Lung (tissue), 11 donors: ENCODE measurements at regions not wholly inside any gene's neighbourhood (a gene's known extent, or its start where the extent isn't known, plus 50 kb on each side); places are given as distances from the start of the nearest gene placed in this dataset.
"Not testable (repeated sequence)": the region's sequence is repeated elsewhere in the genome, so short reads cannot be mapped to it uniquely, and the experiment has no call there.

Experiments
- ATAC-seq: fragments of 200-7000 bp; cut with Tn5 transposase; one replicate; pipeline ENCODE4 v1.9.1; 2020; ENCODE audit warnings: moderate number of reproducible peaks; ENCODE audit not compliant: insufficient read depth, low FRiP score
- DNase-seq, 3 donors: peaks; one replicate each; pipeline ENCODE4 v3.0.0-alpha.2; 2013 to 2017
- H3K27ac ChIP-seq, 2 donors: one replicate each; pipeline ENCODE4 v1.5.1; 2013; ENCODE audit warnings: mild to moderate bottlenecking in 2 of 2, moderate library complexity in 2 of 2, control low read depth in 1 of 2, inconsistent platforms in 1 of 2, low read depth in 1 of 2, low read length in 1 of 2
- H3K27me3 ChIP-seq, 3 donors: one replicate each; pipeline ENCODE4 v1.5.1; 2013; ENCODE audit warnings: low read length in 2 of 3; ENCODE audit not compliant: control insufficient read depth in 3 of 3, insufficient read depth in 3 of 3
- H3K36me3 ChIP-seq, 4 donors: one replicate each; pipeline ENCODE4 v1.5.1; 2013; ENCODE audit warnings: low read length in 4 of 4, mild to moderate bottlenecking in 1 of 4, moderate library complexity in 1 of 4; ENCODE audit not compliant: control insufficient read depth in 4 of 4, insufficient read depth in 4 of 4
- H3K4me1 ChIP-seq, 5 donors: one replicate each; pipeline ENCODE4 v1.5.1; 2013; ENCODE audit warnings: low read length in 5 of 5, mild to moderate bottlenecking in 2 of 5, moderate library complexity in 1 of 5; ENCODE audit not compliant: control insufficient read depth in 5 of 5, insufficient read depth in 5 of 5
- H3K4me3 ChIP-seq: one replicate; pipeline ENCODE4 v1.5.1; 2013; ENCODE audit warnings: mild to moderate bottlenecking, control low read depth, moderate library complexity
- H3K9ac ChIP-seq, 2 donors: one replicate each; pipeline ENCODE4 v1.5.1; 2013; ENCODE audit warnings: low read length in 2 of 2, control low read depth in 1 of 2; ENCODE audit not compliant: insufficient read depth in 1 of 2
- H3K9me3 ChIP-seq, 4 donors: one replicate each; pipeline ENCODE4 v1.5.1; 2013; ENCODE audit warnings: low read length in 3 of 4, mild to moderate bottlenecking in 1 of 4, moderate library complexity in 1 of 4; ENCODE audit not compliant: control insufficient read depth in 4 of 4, insufficient read depth in 3 of 4
- CTCF ChIP-seq: IDR thresholded peaks from 2 replicates; pipeline ENCODE4 v1.5.1; 2012; ENCODE audit warnings: mild to moderate bottlenecking; ENCODE audit errors: control extremely low read depth, extremely low read depth
- WGBS, 2 donors: extraction: QIAGEN DNeasy Blood & Tissue Kit; methylation state at CpG; one replicate each; pipeline ENCODE4 v1.1.7; 2013; 5-methylcytosine and 5-hydroxymethylcytosine counted together
- donor health status: control.
- donor health status: control.
- donor health status: Bipolar disorder and iron deficiency.
- donor health status: healthy.
- donor health status: DM: yes; HTN: yes; CAD: no.

- WGBS, 2 donors: 93 to 94% methylated on average over 8 of the region's 8 CpGs
- H3K36me3 ChIP-seq, H3K4me3 ChIP-seq, H3K27me3 ChIP-seq, DNase-seq, H3K9me3 ChIP-seq, H3K4me1 ChIP-seq, H3K27ac ChIP-seq, ATAC-seq, H3K9ac ChIP-seq: not testable (repeated sequence)
Observed at GRCh38 chr20:53719171-53719803, 125.6 kb upstream of the ZNF217 start.

DNA sequence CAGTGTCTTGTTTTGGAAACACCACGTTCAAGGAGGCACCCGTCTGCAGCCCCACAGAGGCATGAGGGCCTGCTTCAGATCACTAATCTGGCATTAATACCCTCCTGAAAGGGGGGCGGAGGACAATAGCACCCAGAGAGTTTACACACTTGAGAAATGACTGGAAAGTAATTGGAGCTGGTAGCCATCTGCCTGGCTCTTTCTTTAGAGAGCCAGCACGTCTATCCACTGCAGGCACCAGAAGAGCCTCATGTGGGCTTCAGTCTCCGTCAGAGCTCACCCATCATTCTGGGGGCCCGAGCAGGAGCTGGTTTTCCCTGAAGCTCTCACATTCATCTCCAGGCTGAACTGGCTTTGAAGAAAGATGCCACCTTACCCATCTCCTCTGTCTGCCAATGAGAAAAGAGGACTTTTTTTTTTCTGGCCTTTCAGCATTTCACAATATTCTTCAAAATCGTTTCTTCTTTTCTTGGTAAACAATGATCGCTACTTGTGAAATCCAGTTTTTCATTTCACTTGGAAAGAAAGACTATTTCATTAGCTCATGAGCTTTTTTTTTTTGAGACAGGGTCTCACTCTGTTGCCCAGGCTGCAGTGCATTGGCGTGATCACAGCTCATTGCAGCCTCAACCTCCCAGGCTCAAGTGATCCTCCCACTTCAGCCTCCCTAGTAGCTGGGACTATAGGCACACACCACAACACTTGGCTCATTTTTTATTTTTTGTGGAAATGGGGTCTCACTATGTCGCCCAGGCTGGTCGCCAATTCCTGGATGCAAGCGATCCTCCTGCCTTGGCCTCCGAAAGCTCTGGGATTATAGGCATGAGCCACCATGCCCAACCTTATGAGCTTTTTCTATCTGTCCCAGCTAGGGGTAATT is 124.7 kb upstream of the ZNF217 start:
- Histone ChIP-seq H3K4me1 (no peaks in the 10 kb centered on the region), H3K27me3 (no peaks in the 10 kb centered on the region), H3K4me3 (no peak overlapping the region), H3K9me3 (no peaks in the 10 kb centered on the region), H3K9ac (no peak overlapping the region), H3K27ac (no peak overlapping the region), H3K36me3 (no peaks in the 10 kb centered on the region)
- DNase-seq (no peak), ATAC-seq (no peak)
- WGBS, 2 donors: 83 to 84% methylated on average over 13 of the region's 13 CpGs
- TF ChIP-seq CTCF: no peak

DNA sequence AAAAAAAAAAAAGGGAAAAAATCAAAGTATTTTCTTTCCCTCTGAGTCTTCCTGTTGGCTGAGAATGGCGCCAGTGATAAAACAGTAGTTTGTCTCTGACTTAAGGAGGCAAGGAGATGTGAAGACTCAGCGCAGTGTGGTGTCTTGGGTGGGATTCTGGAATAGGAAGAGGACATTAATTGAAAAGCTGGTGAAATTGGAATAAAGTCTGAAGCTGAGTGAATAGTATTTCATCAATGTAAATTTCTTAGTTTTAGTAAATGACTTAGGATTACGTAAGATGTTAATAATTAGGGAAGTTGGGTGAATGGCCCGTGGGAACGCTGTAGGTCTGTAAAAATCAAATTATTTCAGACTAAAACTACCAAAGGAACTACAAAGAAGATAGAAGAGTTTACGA is 122.8 kb upstream of the ZNF217 start:
- no peak for TF ChIP-seq CTCF
- H3K36me3 ChIP-seq: no peaks in the 10 kb centered on the region
- H3K27ac ChIP-seq: no peak overlapping the region
- no peak for DNase-seq
- H3K27me3 ChIP-seq: no peaks in the 10 kb centered on the region
- H3K9me3 ChIP-seq: no peaks in the 10 kb centered on the region
- peaks cover 0 to 9% (median 4%) of the 10 kb centered on the region in 5 donors for H3K4me1 ChIP-seq
- H3K9ac ChIP-seq: no peak overlapping the region
- WGBS, 2 donors: 58 to 77% methylated on average over 6 of the region's 6 CpGs
- no peak overlapping the region for H3K4me3 ChIP-seq
- ATAC-seq: no peak

GRCh38 chr20:53714524-53714923 is 120.9 kb upstream of the ZNF217 start:
- no peak overlapping the region for H3K4me3 ChIP-seq
- no peaks in the 10 kb centered on the region for H3K36me3 ChIP-seq
- H3K9me3 ChIP-seq: no peaks in the 10 kb centered on the region
- no peak overlapping the region for H3K27ac ChIP-seq
- TF ChIP-seq CTCF: no peak
- 95 to 96% methylated on average over 4 of the region's 4 CpGs for WGBS, 2 donors
- DNase-seq (no peak), ATAC-seq (no peak)
- H3K27me3 ChIP-seq: no peaks in the 10 kb centered on the region
- H3K4me1 ChIP-seq: peaks cover 0 to 10% (median 4%) of the 10 kb centered on the region in 5 donors
- H3K9ac ChIP-seq: no peak overlapping the region
